Trophoblast cell (in vitro differentiated cells and primary cell): ENCODE measurements at regions not wholly inside any gene's neighbourhood (a gene's known extent, or its start where the extent isn't known, plus 50 kb on each side); places are given as distances from the start of the nearest gene placed in this dataset.

Source experiments
- DNase-seq, 2 donors: peaks; one replicate each; pipeline ENCODE4 v3.0.0-alpha.2; 2016
- H2AFZ ChIP-seq: 2 replicates; pipeline ENCODE4 v1.6.1; 2013; ENCODE audit warnings: low read length, moderate library complexity, mild to moderate bottlenecking; ENCODE audit not compliant: insufficient read depth, poor library complexity
- H2AK5ac ChIP-seq: 2 replicates; pipeline ENCODE4 v1.6.1; 2013; ENCODE audit warnings: mild to moderate bottlenecking, low read length
- H2BK120ac ChIP-seq: 2 replicates; pipeline ENCODE4 v1.6.1; 2013; ENCODE audit warnings: low read length, mild to moderate bottlenecking, moderate library complexity; ENCODE audit not compliant: insufficient read depth, poor library complexity
- H2BK12ac ChIP-seq: 2 replicates; pipeline ENCODE4 v1.6.1; 2013; ENCODE audit warnings: mild to moderate bottlenecking, low read length, moderate library complexity
- H2BK5ac ChIP-seq: 2 replicates; pipeline ENCODE4 v1.6.1; 2013; ENCODE audit warnings: low read length, low read depth, moderate library complexity, mild to moderate bottlenecking; ENCODE audit not compliant: poor library complexity
- H3K14ac ChIP-seq: 2 replicates; pipeline ENCODE4 v1.6.1; 2013; ENCODE audit warnings: mild to moderate bottlenecking, low read length
- H3K18ac ChIP-seq: 2 replicates; pipeline ENCODE4 v1.6.1; 2013; ENCODE audit warnings: mild to moderate bottlenecking, low read length
- H3K23ac ChIP-seq: 2 replicates; pipeline ENCODE4 v1.6.1; 2013; ENCODE audit warnings: low read length
- H3K27ac ChIP-seq: 2 replicates; pipeline ENCODE4 v1.5.1; 2013; ENCODE audit warnings: low read depth, mild to moderate bottlenecking, inconsistent platforms, low read length, moderate library complexity
- H3K27me3 ChIP-seq: 2 replicates; pipeline ENCODE4 v1.6.1; 2013; ENCODE audit warnings: inconsistent platforms, mild to moderate bottlenecking, low read length, moderate library complexity; ENCODE audit not compliant: insufficient read depth
- H3K36me3 ChIP-seq, 2 experiments: 1 replicate in 1 of 2; 2 replicates in 1 of 2; pipeline ENCODE4 v1.6.1; 2013; ENCODE audit warnings: low read length in 2 of 2, mild to moderate bottlenecking in 2 of 2, moderate library complexity in 1 of 2; ENCODE audit not compliant: insufficient read depth in 2 of 2, control insufficient read depth in 1 of 2
- H3K4ac ChIP-seq: 2 replicates; pipeline ENCODE4 v1.6.1; 2013; ENCODE audit warnings: low read depth, mild to moderate bottlenecking, low read length, moderate library complexity
- H3K4me1 ChIP-seq, 2 experiments: 1 replicate in 1 of 2; 2 replicates in 1 of 2; pipeline ENCODE4 v1.6.1; 2013; ENCODE audit warnings: low read length in 2 of 2, mild to moderate bottlenecking in 2 of 2, moderate library complexity in 1 of 2; ENCODE audit not compliant: insufficient read depth in 2 of 2, control insufficient read depth in 1 of 2
- H3K4me2 ChIP-seq: 2 replicates; pipeline ENCODE4 v1.6.1; 2013; ENCODE audit warnings: inconsistent platforms, mild to moderate bottlenecking, low read length, moderate library complexity
- H3K4me3 ChIP-seq: 2 replicates; pipeline ENCODE4 v1.5.1; 2013; ENCODE audit warnings: mild to moderate bottlenecking, low read depth, low read length, inconsistent platforms
- H3K79me1 ChIP-seq: one replicate; pipeline ENCODE4 v1.6.1; 2013; ENCODE audit warnings: low read length
- H3K79me2 ChIP-seq: 2 replicates; pipeline ENCODE4 v1.6.1; 2013; ENCODE audit warnings: low read length, mild to moderate bottlenecking; ENCODE audit not compliant: control insufficient read depth, insufficient read depth, poor library complexity
- H3K9ac ChIP-seq: 2 replicates; pipeline ENCODE4 v1.6.1; 2013; ENCODE audit warnings: mild to moderate bottlenecking, low read length
- H3K9me3 ChIP-seq: 2 replicates; pipeline ENCODE4 v1.6.1; 2013; ENCODE audit warnings: low read depth, mild to moderate bottlenecking, control low read depth, inconsistent platforms, low read length; ENCODE audit not compliant: insufficient read depth
- H4K12ac ChIP-seq: 2 replicates; pipeline ENCODE4 v1.6.1; 2013; ENCODE audit warnings: low read depth, mild to moderate bottlenecking, low read length, moderate library complexity
- H4K8ac ChIP-seq: 2 replicates; pipeline ENCODE4 v1.6.1; 2013; ENCODE audit warnings: low read depth, mild to moderate bottlenecking, low read length, moderate library complexity
- H4K91ac ChIP-seq: one replicate; pipeline ENCODE4 v1.6.1; 2013; ENCODE audit warnings: low read depth, mild to moderate bottlenecking, low read length, moderate library complexity
- WGBS: extraction: QIAGEN DNeasy Blood & Tissue Kit; methylation state at CpG from one replicate; pipeline ENCODE4 v1.1.7; 2013; ENCODE audit warnings: missing lambda C conversion rate; ENCODE audit not compliant: insufficient read length, insufficient coverage; ENCODE audit errors: extremely low coverage; 5-methylcytosine and 5-hydroxymethylcytosine counted together

- no peak overlapping the region for H3K14ac ChIP-seq
- peaks cover 18 to 31% of the 10 kb centered on the region in 2 experiments for H3K36me3 ChIP-seq
- H4K91ac ChIP-seq, result no peak overlapping the region
- H3K4ac ChIP-seq, result no peak overlapping the region
- no peak for DNase-seq
- no peaks in the 10 kb centered on the region for H3K79me1 ChIP-seq
- H3K23ac ChIP-seq, result no peak overlapping the region
- H4K8ac ChIP-seq, result no peak overlapping the region
- peaks cover 2 to 4% of the 10 kb centered on the region in 2 experiments for H3K4me1 ChIP-seq
- no peak overlapping the region for H2AK5ac ChIP-seq
- H3K18ac ChIP-seq, result no peak overlapping the region
- no peak overlapping the region for H2BK12ac ChIP-seq
- no peak overlapping the region for H4K12ac ChIP-seq
- no peak overlapping the region for H3K9ac ChIP-seq
- no peak overlapping the region for H2BK120ac ChIP-seq
- no peak overlapping the region for H3K4me3 ChIP-seq
- no peak overlapping the region for H2BK5ac ChIP-seq
- no peaks in the 10 kb centered on the region for H3K79me2 ChIP-seq
- H3K27me3 ChIP-seq, result no peaks in the 10 kb centered on the region
- no peak overlapping the region for H2AFZ ChIP-seq
- no peak overlapping the region for H3K4me2 ChIP-seq
- H3K9me3 ChIP-seq, result no peaks in the 10 kb centered on the region
- no CpG with 5 or more reads among the region's 3 CpGs for WGBS
- H3K27ac ChIP-seq, result no peak overlapping the region
These were observed 201.8 kb downstream of the SIPA1L2 start for GRCh38 chr1:232428036-232428645.

GRCh38 chr1:232426801-232427200 lies 203.1 kb downstream of the SIPA1L2 start:
- Histone ChIP-seq H2BK120ac (no peak overlapping the region), H3K9ac (no peak overlapping the region), H3K27ac (no peak overlapping the region), H2AFZ (no peak overlapping the region), H4K8ac (no peak overlapping the region), H4K12ac (no peak overlapping the region), H3K27me3 (no peaks in the 10 kb centered on the region), H3K14ac (no peak overlapping the region), H2BK5ac (no peak overlapping the region), H3K9me3 (no peaks in the 10 kb centered on the region), H3K79me2 (no peaks in the 10 kb centered on the region), H3K4me3 (no peak overlapping the region), H3K23ac (no peak overlapping the region), H3K4ac (no peak overlapping the region), H2BK12ac (no peak overlapping the region), H3K4me2 (no peak overlapping the region), H3K18ac (no peak overlapping the region), H3K4me1 (peaks cover 2 to 4% of the 10 kb centered on the region in 2 experiments), H3K36me3 (peaks cover 15 to 26% of the 10 kb centered on the region in 2 experiments), H2AK5ac (no peak overlapping the region), H4K91ac (no peak overlapping the region), H3K79me1 (no peaks in the 10 kb centered on the region)
- DNase-seq, result no peak

- H3K27me3 ChIP-seq, result no peaks in the 10 kb centered on the region
- no peak overlapping the region for H4K91ac ChIP-seq
- H3K27ac ChIP-seq, result no peak overlapping the region
- H2BK5ac ChIP-seq, result no peak overlapping the region
- no peak overlapping the region for H2AK5ac ChIP-seq
- H4K8ac ChIP-seq, result no peak overlapping the region
- no peak overlapping the region for H3K18ac ChIP-seq
- DNase-seq, result no peak
- H3K14ac ChIP-seq, result no peak overlapping the region
- no peaks in the 10 kb centered on the region for H3K79me2 ChIP-seq
- H2BK12ac ChIP-seq, result no peak overlapping the region
- no peak overlapping the region for H3K4me2 ChIP-seq
- H3K23ac ChIP-seq, result no peak overlapping the region
- no CpG with 5 or more reads among the region's 15 CpGs for WGBS
- no peaks in the 10 kb centered on the region for H3K9me3 ChIP-seq
- H2BK120ac ChIP-seq, result no peak overlapping the region
- no peak overlapping the region for H4K12ac ChIP-seq
- H3K4me3 ChIP-seq, result no peak overlapping the region
- peak overlapping the region; percentile 20 for H3K9ac ChIP-seq
- H3K36me3 ChIP-seq, result peaks cover 15 to 28% of the 10 kb centered on the region in 2 experiments
- peaks cover 2 to 4% of the 10 kb centered on the region in 2 experiments for H3K4me1 ChIP-seq
- H2AFZ ChIP-seq, result no peak overlapping the region
- H3K79me1 ChIP-seq, result no peaks in the 10 kb centered on the region
- no peak overlapping the region for H3K4ac ChIP-seq
These were observed 204.5 kb downstream of the SIPA1L2 start for GRCh38 chr1:232425421-232425820.

- H3K36me3 ChIP-seq, result peaks cover 10 to 36% of the 10 kb centered on the region in 2 experiments
- no peak overlapping the region for H4K91ac ChIP-seq
- no peak for DNase-seq
- no peak overlapping the region for H2AFZ ChIP-seq
- H2BK120ac ChIP-seq, result no peak overlapping the region
- no peak overlapping the region for H2AK5ac ChIP-seq
- H3K9me3 ChIP-seq, result no peaks in the 10 kb centered on the region
- H2BK5ac ChIP-seq, result no peak overlapping the region
- no peak overlapping the region for H3K4me3 ChIP-seq
- H3K4ac ChIP-seq, result no peak overlapping the region
- H3K27me3 ChIP-seq, result no peaks in the 10 kb centered on the region
- no peaks in the 10 kb centered on the region for H3K79me1 ChIP-seq
- H3K79me2 ChIP-seq, result no peaks in the 10 kb centered on the region
- no peak overlapping the region for H3K23ac ChIP-seq
- no peak overlapping the region for H2BK12ac ChIP-seq
- H4K12ac ChIP-seq, result no peak overlapping the region
- no peak overlapping the region for H3K4me2 ChIP-seq
- H3K4me1 ChIP-seq, result peaks cover 0 to 4% of the 10 kb centered on the region in 2 experiments
- H3K14ac ChIP-seq, result no peak overlapping the region
- no peak overlapping the region for H3K18ac ChIP-seq
- H3K27ac ChIP-seq, result no peak overlapping the region
- H4K8ac ChIP-seq, result no peak overlapping the region
- no peak overlapping the region for H3K9ac ChIP-seq
- WGBS, result no CpG with 5 or more reads among the region's 3 CpGs
These were observed 206.3 kb downstream of the SIPA1L2 start for GRCh38 chr1:232423591-232423990.
